ENCODE measurements at regions not wholly inside any gene's neighbourhood (a gene's known extent, or its start where the extent isn't known, plus 50 kb on each side); places are given as distances from the start of the nearest gene placed in this dataset.

GRCh38 chr2:192311701-192312460 lies 117.1 kb upstream of the TMEFF2 start:
- TF ChIP-seq, protein P1, sequence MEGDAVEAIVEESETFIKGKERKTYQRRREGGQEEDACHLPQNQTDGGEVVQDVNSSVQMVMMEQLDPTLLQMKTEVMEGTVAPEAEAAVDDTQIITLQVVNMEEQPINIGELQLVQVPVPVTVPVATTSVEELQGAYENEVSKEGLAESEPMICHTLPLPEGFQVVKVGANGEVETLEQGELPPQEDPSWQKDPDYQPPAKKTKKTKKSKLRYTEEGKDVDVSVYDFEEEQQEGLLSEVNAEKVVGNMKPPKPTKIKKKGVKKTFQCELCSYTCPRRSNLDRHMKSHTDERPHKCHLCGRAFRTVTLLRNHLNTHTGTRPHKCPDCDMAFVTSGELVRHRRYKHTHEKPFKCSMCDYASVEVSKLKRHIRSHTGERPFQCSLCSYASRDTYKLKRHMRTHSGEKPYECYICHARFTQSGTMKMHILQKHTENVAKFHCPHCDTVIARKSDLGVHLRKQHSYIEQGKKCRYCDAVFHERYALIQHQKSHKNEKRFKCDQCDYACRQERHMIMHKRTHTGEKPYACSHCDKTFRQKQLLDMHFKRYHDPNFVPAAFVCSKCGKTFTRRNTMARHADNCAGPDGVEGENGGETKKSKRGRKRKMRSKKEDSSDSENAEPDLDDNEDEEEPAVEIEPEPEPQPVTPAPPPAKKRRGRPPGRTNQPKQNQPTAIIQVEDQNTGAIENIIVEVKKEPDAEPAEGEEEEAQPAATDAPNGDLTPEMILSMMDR (IDR thresholded peaks at IDR 0.05; ENCODE audit: insufficient read depth, low read length) = no peak
- H3K4me3 ChIP-seq (ENCODE audit: low read depth, low read length) = no peak overlapping the region
- no peak for DNase-seq (ENCODE audit: low read depth)

- TF ChIP-seq, protein P1 (IDR thresholded peaks at IDR 0.05; ENCODE audit: insufficient read depth, low read length) = no peak
- H3K4me3 ChIP-seq (ENCODE audit: low read depth, low read length) = no peak overlapping the region
- no peak for DNase-seq (ENCODE audit: low read depth)
These were observed 112.8 kb upstream of the TMEFF2 start for GRCh38 chr2:192307530-192307929.

DNA sequence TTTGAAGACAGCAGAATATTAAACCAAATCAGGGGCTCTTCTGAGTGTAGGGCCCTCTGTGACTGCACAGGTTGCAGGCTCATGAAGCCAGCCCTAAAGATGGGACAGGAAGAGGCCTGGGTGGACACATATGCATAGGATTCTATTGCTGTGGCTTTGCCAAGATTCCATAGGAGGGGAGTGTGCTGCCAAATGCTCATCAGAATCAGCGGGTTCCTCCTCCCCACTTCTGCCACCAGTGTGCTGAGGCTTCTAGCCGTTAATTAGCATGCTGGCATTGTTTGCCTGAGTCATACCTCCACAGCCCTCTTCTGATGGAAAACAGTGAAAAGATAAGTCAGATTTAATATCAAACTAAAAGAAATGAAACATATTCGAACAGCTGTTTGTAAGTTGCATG lies 103.9 kb upstream of the TMEFF2 start:
- no peak for DNase-seq (ENCODE audit: low read depth)
- no peak overlapping the region for H3K4me3 ChIP-seq (ENCODE audit: low read depth, low read length)
- TF ChIP-seq, protein P1 (IDR thresholded peaks at IDR 0.05; ENCODE audit: insufficient read depth, low read length) = no peak

- TF ChIP-seq, protein P1 (IDR thresholded peaks at IDR 0.05; ENCODE audit: insufficient read depth, low read length) = no peak
- H3K4me3 ChIP-seq (ENCODE audit: low read depth, low read length) = no peak overlapping the region
- DNase-seq (ENCODE audit: low read depth) = no peak
These were observed 97.7 kb upstream of the TMEFF2 start for GRCh38 chr2:192292478-192292877.

- TF ChIP-seq, protein P1 (IDR thresholded peaks at IDR 0.05; ENCODE audit: insufficient read depth, low read length) = no peak
- no peak overlapping the region for H3K4me3 ChIP-seq (ENCODE audit: low read depth, low read length)
- no peak for DNase-seq (ENCODE audit: low read depth)
These were observed 93.6 kb upstream of the TMEFF2 start for GRCh38 chr2:192288295-192288694.

DNA sequence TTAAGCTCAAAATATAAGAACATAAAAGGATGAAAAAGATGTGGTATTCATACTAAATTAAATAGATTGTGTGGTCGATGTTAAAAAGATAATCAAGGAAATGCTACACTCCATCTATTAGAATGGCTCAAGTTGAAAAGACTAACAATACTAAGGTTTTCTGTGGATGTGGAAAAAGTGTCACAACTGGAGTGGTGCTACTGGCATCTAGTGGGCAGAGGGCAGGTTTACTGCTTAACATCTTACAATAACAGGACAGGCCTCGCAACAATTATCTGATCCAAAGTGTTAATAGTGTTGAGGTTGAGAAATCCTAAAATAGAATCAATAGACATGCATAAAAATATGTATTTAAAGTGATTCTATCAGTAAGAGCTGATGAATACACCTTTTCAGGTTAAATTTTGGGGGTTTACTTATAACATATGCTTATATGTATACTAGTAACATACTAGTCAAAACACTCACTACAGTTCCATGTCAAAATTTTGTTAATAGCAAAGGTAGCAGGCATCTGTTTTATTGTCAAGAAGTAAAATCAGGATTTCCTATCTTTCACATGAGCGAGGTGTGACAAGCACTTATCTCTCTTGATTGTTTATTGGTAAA lies 91.5 kb upstream of the TMEFF2 start:
- peak; percentile 81 for DNase-seq (ENCODE audit: low read depth)
- no peak overlapping the region for H3K4me3 ChIP-seq (ENCODE audit: low read depth, low read length)
- TF ChIP-seq, protein P1 (IDR thresholded peaks at IDR 0.05; ENCODE audit: insufficient read depth, low read length) = peak; percentile 80

Data from fibroblast of the aortic adventitia (primary cell).